ENCODE measurements at regions not wholly inside any gene's neighbourhood (a gene's known extent, or its start where the extent isn't known, plus 50 kb on each side); places are given as distances from the start of the nearest gene placed in this dataset.

DNA sequence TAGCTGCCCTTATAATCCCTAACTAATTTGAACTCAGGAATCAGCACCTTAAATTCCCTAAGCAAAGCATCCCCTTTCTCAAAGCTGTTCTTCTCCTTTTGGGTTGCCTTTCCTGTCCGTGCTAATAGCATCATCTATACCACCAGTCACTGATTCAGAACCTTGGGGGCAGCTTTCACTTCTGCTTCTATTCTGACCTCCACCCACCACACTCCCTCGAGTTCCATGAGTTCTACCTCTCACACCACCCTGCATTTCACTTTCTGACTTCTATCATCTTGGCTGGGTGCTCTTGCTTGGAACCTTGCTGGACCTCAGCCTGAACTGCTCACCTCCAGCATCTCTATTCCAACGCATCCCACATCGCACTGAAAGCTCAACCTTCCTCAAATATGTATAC is 55.4 kb upstream of the KCNMB2 start:
- no peak for DNase-seq (ENCODE audit: low read depth in 2 of 2)

DNA sequence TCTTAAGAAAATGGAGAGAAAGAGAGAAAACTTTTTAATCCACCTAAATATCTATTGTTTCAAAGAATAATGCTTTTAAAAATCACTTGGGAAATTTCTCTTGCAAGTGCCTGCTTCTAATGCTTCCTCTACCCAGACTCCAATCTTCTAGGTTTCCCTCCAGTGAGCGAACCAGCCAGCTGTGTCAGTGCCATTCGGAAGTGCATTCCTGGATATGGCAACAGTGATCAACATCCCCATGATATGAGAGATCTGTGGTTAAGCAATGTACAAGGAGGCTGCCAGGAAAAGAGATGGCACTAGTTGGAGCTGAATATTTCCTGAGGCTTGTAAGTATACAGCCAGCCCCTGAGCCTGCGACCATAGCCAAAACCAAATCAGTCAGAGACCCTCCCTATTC is 53.3 kb upstream of the KCNMB2 start:
- no peak for DNase-seq (ENCODE audit: low read depth in 2 of 2)

DNA sequence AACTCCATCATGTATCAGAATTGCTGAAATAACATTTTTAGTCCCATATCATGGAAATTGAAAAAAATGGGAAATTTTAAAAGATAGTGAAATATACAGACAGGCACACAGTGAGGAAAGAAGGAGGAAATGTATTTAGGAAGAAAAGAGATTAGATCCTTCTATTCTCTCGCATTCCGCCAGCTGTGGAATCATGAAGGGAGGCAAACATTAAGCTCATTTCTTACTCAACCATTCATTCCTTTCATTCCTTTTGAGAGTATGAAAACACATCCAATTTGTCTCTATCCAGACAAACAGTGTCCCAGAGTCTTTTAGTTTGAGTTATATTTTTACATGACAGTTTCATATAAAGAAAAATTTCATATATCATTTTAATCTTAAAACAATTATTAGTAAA is 52.5 kb upstream of the KCNMB2 start:
- peak; percentile 21 to 22 for DNase-seq (ENCODE audit: low read depth in 2 of 2)

DNA sequence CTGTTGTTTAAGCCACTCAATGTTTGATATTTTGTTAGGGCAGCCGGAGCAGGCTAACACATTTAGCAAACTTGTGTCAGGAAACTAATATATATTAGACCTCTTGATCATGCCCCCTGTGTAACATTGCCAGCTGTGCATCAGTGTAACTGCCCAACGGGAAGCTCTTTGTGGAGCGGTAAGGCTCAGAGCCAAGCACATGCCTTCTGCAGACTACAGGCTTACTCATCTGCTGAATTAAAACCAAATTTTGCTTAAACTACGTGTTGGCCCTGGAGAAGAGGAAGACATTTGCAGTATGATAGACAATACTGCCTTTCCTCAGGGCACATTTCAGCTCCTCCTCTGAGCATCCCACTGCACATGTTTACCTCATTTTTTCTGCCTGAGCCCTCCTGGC is 50.5 kb upstream of the KCNMB2 start:
- DNase-seq (ENCODE audit: low read depth in 2 of 2), result peak; percentile 69 to 70

All from fibroblast of skin of left quadriceps (primary cell).